ENCODE measurements at regions not wholly inside any gene's neighbourhood (a gene's known extent, or its start where the extent isn't known, plus 50 kb on each side); places are given as distances from the start of the nearest gene placed in this dataset.

DNA sequence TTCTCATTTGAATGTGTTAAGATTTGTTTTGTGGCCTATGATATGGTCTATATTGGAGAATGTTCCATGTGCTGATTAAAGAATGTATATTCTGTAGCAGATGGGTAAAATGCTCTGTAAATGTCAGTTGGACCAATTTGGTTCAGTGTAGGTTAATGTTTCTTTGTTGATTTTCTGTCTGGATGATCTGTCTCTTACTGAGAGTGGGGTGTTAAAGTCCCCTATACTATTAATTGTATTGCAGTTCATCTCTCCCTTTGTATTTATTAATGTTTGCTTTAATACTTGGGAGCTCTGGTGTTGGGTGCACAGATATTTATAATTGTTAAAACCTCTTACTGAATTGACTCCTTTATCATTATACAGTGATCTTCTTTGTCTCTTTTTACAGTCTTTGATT is 584.5 kb downstream of the NUF2 start:
- TF ChIP-seq, protein P1, sequence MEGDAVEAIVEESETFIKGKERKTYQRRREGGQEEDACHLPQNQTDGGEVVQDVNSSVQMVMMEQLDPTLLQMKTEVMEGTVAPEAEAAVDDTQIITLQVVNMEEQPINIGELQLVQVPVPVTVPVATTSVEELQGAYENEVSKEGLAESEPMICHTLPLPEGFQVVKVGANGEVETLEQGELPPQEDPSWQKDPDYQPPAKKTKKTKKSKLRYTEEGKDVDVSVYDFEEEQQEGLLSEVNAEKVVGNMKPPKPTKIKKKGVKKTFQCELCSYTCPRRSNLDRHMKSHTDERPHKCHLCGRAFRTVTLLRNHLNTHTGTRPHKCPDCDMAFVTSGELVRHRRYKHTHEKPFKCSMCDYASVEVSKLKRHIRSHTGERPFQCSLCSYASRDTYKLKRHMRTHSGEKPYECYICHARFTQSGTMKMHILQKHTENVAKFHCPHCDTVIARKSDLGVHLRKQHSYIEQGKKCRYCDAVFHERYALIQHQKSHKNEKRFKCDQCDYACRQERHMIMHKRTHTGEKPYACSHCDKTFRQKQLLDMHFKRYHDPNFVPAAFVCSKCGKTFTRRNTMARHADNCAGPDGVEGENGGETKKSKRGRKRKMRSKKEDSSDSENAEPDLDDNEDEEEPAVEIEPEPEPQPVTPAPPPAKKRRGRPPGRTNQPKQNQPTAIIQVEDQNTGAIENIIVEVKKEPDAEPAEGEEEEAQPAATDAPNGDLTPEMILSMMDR (IDR thresholded peaks at IDR 0.05; ENCODE audit: low read depth, low read length) = no peak
- DNase-seq (ENCODE audit: extremely low read depth, low read depth) = no peak

DNA sequence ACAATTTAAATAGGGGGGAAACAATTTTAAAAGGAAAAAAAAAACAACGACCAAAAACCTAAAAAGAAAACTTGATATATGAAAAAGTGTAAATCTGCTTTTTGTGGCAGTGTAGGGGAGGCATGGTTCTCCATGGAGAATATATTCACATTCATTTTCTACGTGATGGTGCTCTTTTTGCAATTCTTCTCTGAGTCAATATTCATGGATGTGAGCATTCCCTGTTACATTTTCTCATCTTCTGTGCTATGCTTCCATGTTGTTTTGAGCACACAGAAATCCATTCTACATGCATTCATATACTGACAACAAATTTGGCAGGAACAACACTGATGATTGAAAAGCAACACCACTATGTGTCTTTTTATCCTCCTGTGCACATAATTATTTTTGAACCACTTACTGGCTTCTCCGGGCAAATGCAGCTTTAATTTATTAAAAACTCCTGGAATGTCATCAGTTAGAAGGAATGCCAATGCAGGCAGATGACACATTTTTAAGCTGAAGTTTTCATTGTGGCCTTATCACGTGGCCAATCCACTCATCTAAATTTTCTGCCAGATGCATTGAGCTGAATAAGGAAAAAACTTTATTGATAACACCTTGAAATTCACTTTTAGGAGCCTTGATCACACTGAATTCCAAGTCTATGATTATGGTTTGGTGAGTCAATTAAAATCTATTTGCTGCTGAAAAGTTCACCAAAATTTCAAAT is 590.6 kb downstream of the NUF2 start:
- TF ChIP-seq, protein P1 (IDR thresholded peaks at IDR 0.05; ENCODE audit: low read depth, low read length) = no peak
- no peak for DNase-seq (ENCODE audit: extremely low read depth, low read depth)

DNA sequence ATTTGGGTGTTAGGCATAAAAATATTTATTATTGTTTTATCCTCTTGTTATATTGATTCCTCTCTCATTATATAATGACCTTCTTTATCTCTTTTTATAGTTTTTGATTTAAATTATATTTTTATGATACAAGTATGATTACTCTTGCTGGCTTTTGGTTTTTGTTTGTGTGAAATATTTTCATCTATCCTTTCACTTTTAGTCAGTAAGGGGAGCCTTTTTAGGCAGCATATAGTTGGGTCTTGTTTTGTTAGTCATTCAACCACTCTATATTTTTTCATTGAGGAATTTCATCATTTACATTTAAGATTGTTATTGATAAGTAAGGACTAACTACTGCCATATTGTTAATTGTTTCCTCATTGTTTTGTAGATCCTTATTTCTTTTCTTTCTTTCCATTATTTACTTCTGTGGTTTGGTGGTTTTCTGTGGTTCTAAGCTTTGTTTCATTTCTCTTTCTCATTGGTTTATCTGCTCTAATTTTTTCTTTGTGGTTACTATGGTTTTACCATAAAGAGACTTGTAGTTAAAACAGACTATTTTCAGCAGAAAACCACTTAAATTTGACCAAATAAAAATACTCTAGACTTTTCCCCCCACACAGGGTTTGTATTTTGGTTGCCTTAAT is 593.1 kb downstream of the NUF2 start:
- DNase-seq (ENCODE audit: extremely low read depth, low read depth) = no peak
- TF ChIP-seq, protein P1 (IDR thresholded peaks at IDR 0.05; ENCODE audit: low read depth, low read length) = no peak

DNA sequence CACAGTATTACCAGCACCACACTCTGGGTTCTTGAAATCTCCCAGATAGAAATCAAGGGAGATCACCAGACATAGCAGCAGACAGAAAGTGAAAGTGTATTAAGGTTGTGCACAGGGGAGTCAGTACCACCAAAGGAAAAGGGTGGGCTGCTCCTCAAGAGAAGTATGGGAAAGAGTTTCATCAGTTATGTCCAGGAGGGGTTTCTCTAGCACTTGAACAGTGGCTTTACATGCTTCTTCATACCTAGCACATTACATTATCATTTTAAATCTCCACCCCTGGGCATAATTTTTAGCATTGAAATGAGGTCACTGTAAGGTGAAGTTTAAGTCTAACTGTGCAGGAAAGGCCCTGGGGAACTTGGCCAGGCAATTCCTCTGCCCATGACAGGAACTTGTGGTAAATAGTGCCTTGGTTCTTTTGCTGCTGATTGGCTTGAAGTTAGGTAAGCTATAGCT is 601.0 kb downstream of the NUF2 start:
- DNase-seq (ENCODE audit: extremely low read depth, low read depth) = no peak
- TF ChIP-seq, protein P1 (IDR thresholded peaks at IDR 0.05; ENCODE audit: low read depth, low read length) = no peak

DNA sequence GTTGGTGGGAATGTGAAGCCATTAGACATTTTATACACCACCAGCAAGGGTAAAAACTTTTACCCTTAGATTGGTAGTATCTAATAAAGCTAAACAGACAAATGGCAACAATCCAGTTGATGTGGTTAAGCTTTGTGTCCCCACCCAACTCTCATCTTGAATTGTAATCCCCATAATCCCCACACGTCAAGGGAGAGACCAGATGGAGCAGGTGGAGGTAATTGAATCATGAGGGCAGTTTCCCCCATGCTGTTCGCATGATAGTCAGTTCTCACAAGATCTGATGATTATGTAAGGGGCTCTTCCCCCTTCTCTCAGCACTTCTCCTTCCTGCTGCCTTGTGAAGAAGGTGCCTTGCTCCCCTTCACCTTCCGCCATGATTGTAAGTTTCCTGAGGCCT is 602.3 kb downstream of the NUF2 start:
- TF ChIP-seq, protein P1 (IDR thresholded peaks at IDR 0.05; ENCODE audit: low read depth, low read length) = no peak
- no peak for DNase-seq (ENCODE audit: extremely low read depth, low read depth)

DNA sequence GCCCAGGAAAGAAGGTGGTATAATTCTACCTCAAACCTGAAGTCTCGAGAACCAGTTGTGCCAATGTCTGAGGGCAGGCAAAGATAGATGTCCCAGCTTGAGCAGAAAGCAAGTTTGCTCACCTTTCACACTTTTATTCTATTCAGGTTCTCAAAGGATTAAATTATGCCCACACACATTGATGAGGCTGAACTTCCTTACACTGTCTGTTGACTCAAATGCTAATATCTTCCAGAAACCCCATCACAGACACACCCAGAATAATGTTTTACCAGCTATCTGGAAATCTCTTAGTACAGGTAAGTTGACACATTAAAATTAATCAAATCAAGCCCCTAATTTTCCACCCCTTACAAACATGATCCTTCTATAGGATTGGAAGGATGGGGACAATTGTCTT is 605.7 kb downstream of the NUF2 start:
- TF ChIP-seq, protein P1 (IDR thresholded peaks at IDR 0.05; ENCODE audit: low read depth, low read length) = no peak
- DNase-seq (ENCODE audit: extremely low read depth, low read depth) = no peak

DNA sequence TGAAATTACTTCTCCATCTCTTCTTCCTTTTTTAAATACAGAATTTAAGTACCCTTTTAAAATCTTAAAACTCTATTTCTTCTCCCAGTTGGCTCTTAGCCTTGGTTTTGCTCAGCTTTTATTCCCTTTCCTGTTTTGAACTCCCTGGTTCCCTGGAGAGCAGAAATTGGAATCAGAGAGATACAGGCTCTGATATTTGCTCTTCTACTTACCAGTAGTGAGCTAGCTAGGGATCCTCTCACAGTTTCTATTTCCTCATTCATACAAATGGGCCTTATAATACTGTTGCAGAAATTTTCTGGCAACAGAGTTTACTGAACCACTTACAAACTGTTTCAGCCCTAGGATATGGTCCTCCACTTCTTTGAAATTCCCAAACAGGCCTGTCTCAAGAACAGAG is 606.3 kb downstream of the NUF2 start:
- DNase-seq (ENCODE audit: extremely low read depth, low read depth) = no peak
- TF ChIP-seq, protein P1 (IDR thresholded peaks at IDR 0.05; ENCODE audit: low read depth, low read length) = no peak

All from AG09319 (cell line).